ENCODE measurements at regions not wholly inside any gene's neighbourhood (a gene's known extent, or its start where the extent isn't known, plus 50 kb on each side); places are given as distances from the start of the nearest gene placed in this dataset.

DNA sequence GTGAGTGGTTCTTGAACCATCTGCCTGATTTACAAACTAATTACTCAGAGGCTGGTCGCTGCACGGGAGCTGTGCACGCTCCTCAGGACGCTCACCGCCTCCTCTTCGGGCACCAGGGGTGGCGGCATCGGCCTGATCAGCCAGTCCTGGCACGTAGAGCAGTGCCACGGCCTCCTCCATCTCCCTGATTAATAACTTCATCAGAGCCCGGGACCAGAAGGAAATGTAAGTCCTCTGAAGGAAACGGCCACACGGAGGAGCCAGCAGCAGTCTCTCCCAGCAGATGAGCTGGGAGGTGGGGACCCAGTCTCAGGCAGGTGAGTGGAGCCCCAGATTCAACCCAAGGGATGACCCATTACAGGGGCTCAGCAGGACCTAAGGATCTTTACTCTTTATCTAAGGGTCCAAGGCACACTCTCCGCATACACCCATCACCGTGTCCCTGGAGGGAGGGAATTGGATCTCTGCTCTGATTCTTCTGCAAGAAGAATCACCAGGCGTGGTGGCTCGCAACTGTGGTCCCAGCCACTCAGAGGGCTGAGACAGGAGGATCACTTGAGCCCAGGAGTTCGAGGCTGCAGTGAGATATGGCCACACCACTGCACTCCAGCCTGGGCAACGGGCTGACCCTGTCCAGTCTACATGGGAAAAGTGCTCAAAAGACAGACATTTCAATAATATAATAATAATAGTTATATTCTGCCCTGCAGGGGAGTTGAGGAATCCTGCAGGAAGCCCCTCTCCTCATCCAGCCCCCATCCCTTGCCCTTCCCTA is 366.5 kb downstream of the SEC14L1 start:
- no peak for DNase-seq

DNA sequence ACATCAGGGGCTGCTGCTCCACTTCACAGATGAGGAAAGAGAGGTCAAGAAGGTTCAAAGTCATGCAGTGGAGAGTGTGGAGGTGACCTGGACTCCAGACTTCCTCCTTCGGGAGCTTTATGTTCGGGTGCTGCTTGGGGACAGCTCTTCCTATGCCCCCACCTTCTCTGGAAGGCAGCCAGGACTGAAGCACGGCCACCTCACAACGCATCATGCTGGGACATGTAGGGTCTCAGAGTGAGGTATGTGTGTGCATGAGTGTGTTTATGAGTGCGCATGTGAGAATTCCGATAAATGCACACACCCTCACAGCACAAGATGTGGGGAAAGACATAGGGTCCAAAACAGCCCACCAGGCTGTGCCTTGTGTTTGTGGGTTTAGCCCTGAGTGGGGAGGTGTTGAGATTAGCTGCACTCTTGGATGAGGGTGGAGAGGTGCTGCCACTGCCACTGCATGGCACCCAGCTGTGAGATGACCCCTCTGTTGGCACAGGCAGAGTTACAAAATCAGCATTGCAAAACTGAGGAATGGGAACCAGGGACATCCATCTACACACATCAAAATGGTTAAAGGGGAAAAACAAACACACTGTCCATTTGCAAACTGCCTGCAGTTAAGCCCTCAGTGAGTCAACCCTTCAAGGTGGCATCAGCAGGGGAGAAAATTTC is 367.4 kb downstream of the SEC14L1 start:
- no peak for DNase-seq

DNA sequence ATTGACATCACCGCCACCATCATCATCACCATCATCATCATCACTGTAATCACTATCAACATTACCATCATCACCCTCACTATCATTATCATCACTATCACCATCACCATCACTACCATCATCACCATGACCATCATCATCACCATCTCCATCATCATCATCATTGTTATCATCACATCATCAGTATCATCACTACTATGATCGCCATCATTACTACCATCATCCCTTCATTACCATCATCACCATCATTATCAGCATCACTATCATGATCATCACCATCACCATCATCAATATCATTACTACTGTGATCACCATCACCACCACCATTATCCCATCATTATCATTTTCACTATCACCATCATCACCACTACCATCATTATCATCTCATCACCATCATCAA is 368.3 kb downstream of the SEC14L1 start:
- no peak for DNase-seq

DNA sequence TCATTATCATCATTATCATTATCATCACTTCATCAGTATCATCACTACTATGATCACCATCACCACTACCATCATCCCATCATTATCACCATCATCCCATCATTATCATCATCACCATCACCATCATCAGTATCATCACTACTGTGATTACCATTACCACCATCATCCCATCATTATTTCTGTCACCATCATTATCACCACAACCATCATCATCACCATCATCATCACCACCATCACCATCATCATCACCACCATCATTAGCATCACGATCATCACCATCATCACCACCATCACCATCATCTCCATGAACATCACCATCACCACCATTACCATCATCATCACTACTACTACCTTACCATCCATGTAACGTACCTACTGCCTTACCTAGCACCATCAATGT is 368.8 kb downstream of the SEC14L1 start:
- DNase-seq, result no peak

DNA sequence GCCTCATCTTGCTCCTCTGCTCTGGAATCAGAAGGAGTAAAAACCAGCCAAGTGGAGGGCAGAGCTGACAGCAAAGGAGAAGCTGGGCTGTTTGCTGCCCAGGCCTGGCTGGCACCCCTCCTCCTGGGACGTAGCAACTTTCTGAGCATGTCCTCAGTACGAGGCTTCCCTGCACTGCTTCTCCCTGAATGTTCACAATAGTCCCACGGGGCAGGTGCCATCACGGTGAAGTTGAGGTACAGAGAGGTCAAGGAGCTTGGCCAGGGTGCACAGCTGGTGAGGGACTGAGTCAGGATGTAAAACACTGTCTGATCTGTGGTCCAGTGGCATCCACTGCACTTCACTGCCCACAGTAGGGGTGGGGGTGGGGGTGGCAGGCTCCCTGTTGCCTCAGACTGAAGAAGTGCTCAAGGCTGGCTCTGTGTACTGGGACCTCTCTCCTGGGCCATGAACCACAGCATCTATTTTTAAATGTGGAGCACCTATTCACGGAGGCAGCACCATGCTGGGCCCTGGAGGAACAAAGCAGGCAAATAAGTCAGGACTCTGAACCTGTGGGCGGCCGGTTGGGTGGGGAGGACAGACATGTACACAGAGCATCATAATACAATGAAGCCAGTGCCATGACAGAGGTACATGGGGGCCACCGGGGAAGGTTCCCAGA is 369.5 kb downstream of the SEC14L1 start:
- no peak for DNase-seq

GRCh38 chr17:77511514-77512061 is 370.8 kb downstream of the SEC14L1 start:
- no peak for DNase-seq

DNA sequence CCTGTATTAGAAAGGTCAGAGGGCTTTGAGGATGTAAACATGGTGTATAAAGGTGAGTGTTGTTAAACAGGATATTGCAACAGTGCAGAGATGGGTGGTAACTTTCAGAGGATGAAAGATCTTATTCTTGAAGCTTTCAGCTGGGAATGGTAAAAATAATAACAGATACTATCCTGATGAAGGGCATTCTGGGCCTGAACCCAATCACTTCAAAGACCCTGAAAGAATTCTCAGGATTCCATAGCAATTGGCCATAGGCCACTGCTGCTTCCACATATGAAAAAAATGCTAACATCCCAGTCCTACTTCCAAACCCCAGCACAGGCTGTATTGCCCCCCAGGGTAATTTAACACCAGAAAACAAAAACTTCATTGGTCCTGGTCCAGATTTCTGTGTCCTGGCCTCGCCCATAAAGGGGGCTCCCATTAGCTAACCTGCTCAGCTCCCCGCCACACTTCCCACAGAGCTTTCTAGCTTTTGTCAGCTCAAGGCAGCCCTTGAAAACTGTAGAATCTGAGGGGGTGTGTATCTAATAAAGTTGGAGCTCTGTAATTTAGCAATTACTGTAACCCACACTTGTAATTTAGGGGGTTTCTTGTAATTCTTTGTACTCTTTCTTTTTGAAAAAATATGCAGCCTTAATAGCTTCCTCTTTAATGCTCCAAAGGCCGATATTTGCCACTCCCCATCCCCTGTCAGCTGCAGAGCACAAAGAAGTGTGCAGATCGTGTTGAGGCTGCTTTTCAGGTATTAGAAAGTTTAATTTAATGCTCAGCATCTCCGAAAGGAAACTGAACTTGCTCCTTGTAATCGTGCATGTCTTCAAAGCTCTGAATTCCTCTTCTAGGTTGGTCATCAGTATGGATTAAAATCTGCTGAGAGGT is 371.5 kb downstream of the SEC14L1 start:
- DNase-seq, result no peak

DNA sequence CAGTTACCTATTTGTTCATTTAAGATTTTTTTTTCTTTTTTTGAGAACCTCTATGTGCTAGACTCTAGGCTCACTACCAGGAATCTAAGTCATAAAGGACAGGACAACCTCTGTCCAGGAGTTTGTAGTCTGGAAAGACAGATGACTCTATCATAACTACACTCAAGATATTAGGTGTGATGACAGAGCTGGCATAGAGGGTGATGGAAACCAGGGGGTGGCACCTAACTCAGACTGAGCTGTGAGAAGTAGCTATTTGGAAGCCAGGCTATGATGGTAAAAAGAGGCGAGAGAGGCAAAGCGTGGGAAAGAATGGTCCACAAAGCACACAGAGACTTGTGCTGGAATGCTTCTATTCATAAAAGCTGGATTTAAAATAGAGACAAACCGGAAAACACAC is 372.3 kb downstream of the SEC14L1 start:
- no peak for DNase-seq

DNA sequence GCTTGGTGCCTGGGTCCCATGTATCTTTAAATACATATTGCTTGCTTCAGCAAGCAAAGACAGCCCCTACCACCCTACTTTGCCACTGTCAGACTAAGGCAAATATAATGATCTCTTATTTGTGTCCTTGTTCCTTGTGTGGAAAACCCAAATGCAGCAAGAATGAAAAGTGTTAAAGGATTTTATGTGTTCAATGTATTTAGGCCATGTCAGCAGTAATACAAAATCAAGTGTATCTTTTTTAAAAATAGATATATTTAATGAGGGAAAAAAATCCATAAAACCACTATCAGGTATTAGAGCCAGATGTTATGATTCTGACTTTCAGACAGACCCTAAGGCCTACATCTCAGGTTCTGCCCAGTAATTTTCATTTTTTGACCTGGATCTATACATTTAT is 374.5 kb downstream of the SEC14L1 start:
- no peak for DNase-seq

- DNase-seq, result peak; percentile 41
Observed at GRCh38 chr17:77516902-77517301, 376.1 kb downstream of the SEC14L1 start.

DNA sequence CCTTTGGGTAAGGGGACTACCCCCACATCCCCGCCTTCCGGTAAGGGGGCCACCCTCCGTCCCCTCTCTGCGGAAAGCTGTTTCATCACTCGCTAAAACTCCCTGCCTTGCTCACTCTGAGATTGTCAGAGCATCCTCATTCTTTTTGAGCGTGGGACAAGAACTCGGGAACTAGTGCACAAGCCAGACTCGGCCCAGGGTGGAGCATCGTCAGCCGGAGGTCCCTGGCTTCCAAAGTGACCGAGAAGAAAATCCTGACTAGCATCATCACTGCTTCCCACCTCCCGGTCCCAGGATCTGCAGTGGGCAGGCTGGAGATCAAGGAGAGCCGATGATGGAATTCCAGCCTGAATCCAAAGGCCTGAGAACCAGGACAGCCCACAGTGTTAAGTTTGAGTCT is 380.3 kb downstream of the SEC14L1 start:
- DNase-seq, result no peak

GRCh38 chr17:77523540-77523939 is 382.8 kb downstream of the SEC14L1 start:
- DNase-seq, result no peak

DNA sequence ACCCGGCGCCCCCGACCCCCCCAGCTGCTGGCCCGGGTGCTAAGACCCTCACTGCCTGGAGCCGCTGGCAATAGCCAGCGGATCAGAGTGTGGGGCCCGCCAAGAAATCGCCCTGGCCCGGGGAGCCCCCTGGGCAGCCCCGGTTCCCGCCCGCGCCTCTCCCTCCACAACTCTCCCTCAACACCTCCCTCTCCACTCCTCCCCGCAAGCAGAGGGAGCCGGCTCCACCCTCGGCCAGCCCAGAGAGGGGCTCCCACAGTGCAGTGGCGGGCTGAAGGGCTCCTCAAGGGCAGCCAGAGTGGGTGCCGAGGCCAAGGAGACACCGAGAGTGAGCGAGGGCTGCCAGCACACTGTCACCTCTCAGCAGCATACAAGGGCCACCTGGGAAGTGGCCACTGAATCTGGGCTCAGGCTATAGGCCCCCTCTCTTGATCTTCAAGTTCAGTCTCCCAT is 385.5 kb downstream of the SEC14L1 start:
- DNase-seq, result no peak

DNA sequence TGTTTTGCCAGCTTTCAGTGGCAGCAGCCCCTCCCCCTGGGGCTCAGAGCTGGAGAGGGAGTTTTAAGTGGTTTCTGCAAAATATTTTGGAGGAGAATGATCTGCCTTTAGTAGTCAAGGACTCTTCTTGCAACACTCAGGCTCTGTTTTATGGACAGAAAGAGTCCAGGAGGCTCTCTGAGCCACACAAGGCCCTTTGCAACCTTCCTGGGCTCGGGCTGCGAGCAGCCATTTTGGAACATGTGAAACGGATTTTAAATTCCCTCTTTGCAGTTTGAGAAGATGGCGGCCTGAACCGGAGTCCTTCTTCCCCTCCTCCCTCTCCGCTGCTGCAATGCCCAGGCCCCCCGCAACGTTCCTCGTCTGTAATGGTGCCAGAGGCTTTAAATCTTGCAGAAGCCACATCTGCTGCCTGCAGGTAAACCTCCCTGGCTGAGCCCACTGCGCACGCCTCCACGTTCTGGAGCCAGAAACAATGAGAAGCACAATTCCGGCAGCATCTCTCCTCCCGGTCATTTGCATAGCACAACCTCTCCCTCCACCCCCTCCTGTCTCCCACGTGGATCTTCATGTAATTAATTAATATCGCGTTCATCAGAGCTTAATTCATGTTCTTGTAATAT is 386.1 kb downstream of the SEC14L1 start:
- DNase-seq, result no peak

DNA sequence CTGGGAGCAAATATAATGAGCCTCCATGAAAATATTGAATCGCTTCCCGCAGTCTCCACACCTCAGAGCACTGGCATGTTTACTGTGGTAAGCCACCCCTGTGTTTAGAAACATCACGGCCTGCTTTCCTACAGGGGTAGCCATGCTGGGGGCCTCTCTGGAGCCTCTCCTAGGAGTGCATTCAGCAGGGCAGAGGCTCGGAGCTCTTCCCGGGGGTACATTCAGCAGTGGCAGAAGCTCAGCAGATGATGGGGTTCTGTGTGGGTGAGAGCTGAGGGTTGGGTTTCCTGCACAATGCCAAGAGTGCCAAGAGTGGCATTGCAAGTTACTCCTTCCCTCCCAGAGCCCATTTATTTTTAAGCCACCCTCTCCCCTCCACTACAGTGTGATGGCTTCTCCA is 386.6 kb downstream of the SEC14L1 start:
- DNase-seq, result no peak

- no peak for DNase-seq
Observed at GRCh38 chr17:77527836-77528505, 387.2 kb downstream of the SEC14L1 start.

- no peak for DNase-seq
Observed at GRCh38 chr17:77528516-77529327, 388.0 kb downstream of the SEC14L1 start.

DNA sequence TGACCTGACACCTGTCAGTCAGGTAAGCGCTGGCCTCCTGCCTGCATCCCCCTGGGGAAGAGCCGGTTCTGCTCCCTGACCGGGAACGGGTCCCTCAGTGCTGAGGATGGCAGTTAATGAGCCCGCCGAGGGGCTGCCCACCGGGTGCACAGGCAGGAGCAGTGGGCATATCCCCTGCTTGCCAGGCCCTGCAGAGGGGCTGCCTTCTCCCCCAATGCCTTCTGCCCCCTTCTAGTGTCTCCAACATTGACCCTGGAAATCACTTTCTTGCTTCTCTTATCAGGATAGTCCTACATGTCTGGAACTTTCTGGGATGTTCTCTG is 388.5 kb downstream of the SEC14L1 start:
- no peak for DNase-seq

- no peak for DNase-seq
Observed at GRCh38 chr17:77530591-77530990, 389.8 kb downstream of the SEC14L1 start.

DNA sequence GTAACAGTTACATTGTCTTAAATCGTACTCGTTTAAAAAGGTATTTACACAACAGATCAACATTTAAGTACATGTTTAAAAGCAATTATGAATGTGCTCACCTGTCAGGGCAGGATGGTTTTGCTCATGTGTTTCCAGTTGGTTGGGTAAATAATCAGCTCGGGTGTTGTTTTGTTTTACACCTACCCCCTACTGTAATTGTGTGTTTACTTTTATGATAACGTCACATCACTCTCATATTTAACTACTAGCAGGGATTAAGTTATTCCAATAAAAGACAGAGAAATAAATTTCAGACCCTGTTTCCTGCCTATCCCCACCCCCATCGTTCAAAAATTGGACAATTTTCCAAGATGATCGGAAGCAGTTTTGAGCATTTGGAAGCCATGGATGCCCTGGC is 390.2 kb downstream of the SEC14L1 start:
- DNase-seq, result no peak

DNA sequence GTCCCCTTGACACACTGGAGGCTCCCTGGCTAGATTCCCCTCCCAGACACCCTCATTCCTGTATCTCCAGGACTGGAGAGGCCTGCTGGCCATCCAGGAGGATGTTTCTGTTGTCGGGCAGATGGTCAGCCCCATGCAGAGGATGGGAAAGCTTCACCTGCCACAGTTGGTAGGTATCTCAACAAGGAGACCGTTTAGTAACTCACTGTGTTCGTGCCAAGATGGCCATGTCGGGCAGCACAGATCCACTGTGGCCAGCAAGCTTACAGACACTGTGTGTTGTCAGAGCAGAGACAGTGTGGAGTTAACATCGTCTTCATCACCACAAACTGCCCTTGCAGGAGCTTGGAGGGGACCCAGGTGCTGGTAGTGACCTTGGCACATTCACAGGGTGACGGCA is 390.9 kb downstream of the SEC14L1 start:
- DNase-seq, result no peak

Measured in NCI-H226 (cell line).